Activated CD8-positive, alpha-beta memory T cell treated with anti-CD3 and anti-CD28 coated beads for 4 hours (primary cell): ENCODE measurements at regions not wholly inside any gene's neighbourhood (a gene's known extent, or its start where the extent isn't known, plus 50 kb on each side); places are given as distances from the start of the nearest gene placed in this dataset.

Experiments used
- DNase-seq, 2 donors: peaks; one replicate each; pipeline ENCODE4 v3.0.0-alpha.2; 2020; ENCODE audit warnings: low read depth in 2 of 2

DNA sequence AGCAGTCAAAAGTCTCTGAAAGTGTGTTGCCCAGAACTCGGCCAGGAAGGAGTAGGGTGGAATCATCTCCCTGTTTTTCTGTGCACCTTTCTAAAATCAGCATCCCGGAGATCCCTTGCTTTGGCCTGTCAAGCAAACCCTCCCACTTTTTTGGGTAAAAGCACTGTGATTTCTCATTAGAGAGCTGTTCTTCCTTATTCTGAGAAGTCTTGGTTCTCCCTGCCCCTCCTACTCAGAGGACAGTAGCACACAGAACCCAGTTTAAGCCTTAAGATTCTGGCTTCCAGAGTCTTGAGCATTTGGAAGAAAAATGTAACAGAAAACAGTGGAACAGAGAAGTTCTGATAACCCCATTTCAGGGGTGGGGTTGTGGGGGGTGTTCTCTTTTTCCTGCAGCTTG, 52.6 kb upstream of the KATNAL1 start:
- DNase-seq = no peak

DNA sequence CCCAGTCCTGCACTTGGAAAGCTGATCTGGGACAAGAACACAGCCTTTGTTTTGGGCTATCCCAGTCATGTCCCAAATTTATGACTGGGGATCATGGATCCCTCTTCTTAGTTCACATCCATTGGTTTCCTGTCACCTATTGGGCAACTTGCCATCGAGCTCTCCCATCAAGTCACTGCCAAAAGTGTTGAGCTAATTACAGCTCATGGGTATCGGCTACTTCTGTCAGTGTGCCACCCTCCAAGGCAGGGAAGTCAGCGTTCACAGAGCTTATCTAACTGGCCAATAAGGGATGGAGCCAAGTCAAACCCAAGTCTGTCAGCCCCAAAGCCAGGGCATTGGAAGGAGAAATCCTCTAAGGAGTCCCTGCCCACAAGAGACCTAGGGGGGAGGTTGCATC, 53.2 kb upstream of the KATNAL1 start:
- no peak for DNase-seq

DNA sequence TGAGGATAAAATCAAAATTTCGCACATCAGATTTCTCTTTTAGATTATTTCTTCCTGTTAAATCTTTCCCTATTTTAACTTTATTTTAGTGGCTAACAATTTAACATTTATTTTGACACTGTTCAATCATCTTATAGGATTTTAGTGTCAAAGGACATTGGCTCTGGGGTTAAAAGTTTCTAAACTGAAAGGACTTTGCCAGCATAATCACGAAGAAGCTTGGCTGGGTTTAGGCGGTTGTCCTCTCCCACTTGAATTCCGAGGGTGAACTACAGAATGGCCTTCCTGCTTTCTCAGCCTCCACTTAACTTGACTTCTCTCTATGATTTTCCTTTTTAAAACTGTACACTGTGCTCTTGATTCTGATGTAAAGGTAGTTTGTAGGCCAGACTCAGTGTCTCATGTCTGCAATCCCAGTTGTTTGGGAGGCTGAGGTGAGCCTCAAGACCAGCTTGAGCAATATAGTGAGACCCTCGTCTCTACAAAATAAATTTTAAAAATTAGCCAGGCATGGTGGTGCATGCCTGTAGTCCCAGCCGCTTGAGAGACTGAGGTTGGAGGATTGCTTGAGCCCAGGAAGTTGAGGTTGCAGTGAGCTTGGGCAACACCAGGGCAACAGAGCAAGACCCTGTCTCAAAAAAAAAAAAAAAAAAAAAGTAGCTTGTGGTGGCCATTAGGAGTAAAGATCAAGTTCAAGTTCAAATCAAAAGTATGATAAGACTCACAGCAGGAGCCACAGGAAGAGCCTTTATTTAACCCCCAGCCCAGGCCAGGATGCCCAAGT, 54.8 kb upstream of the KATNAL1 start:
- no peak for DNase-seq

DNA sequence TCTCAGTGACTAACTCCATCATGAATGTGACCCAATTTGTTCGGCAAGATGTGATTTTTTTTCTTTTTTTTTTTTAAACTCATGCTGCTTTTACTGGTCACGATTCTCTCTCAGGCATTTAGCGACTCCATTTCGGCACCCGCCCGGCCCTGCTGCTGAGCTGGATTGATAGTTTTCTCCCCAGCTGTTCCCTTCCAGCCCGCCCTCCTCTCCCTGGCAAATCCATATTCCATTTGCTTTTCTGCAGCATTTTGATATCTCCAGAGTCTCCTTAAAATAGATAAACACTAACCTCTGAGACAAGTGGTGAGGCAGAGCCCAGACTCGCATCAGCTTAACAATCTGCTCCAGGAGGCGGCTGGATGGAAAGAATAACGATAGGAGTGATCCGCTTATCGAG, 55.5 kb upstream of the KATNAL1 start:
- DNase-seq = no peak

DNA sequence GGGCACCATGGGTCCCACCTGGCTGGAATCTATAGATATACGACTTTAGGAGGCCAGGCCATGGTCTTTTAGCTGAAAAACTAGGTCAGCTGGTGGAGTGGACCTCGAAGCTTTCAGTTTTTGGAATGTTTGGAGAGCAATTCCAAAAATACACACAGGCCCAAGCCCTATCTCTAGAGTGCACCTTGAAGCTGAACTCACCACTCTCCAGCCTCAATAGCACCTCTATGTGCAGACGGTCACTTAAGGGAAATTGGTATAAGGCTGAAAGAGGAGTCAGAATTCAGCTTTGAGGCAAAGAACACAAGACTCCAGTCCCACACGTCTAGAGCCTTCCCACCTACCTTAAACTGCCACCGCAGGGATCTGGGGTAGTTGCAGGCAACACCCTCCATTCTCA, 56.4 kb upstream of the KATNAL1 start:
- DNase-seq = no peak

DNA sequence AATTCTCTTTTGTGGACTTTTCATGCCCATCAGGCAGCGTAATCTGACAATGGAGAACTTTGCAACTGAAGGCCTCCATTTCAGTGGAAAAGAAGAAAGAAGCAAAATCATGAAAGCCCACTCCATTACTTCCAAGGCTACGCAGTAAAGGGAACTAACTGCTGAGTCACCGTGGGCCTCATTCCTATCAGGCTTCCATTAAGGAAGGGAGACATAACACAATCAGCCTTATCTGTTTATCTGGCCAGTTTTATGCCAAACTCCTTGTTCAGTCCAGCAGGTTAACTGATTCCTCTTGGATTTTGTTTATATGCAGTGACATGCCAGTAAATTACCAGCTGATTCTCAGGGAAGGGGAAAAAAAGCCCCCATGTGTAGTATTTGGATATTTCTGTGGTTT, 56.8 kb upstream of the KATNAL1 start:
- DNase-seq = no peak

DNA sequence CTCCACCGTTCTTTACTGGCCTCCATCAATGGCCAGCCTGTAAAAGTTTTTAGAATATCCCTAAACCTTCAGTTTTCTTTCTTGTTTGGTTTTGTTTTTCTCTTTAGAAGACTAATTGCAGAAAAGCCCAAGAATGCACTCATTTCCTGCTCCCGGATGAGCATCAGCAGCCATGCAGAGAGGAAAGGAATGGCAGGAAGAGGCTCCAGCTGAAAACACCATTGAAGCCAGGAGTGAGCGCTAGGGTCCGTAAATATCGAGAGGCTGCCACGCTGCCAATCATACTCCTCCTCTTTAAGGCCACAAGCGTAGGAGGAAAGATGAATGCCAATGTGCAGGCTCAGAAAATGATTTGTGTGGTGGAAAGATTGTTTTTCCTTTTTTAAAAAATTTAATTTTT, 57.4 kb upstream of the UBE2L5 start:
- no peak for DNase-seq

DNA sequence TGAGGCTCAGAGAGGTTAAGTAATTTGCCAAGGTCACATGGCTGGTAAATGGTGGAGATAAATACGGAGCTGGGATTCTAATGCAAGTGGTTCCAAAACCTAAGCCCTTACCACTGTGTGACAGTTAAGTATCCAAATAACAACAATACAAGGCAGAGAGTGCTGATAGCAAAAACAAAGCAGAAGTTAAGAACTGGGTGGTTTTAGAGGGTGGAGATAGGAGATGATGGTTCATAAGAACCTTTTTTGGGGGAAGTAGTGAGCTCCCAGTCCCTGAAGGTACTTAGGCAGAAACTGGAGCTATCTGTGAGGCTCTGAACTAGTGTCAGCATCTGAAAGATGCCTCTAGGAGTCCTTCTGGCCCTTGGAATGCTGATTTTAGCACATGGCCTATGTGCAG, 56.2 kb upstream of the UBE2L5 start:
- DNase-seq = no peak

DNA sequence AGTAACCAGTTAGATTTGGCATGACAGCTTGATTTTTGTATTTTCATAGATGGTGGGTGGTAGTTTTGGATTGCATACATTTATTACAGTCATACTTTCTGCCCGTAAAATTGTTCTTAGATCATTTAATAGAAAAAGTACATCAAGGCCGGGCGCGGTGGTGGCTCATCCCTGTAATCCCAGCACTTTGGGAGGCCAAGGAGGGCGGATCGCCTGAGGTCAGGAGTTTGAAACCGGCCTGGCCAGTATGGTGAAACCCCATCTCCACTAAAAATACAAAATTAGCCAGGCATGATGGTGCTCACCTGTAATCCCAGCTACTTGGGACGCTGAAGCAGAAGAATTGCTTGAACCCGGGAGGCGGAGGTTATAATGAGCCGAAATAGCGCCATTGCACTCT, 55.0 kb upstream of the UBE2L5 start:
- DNase-seq = no peak

DNA sequence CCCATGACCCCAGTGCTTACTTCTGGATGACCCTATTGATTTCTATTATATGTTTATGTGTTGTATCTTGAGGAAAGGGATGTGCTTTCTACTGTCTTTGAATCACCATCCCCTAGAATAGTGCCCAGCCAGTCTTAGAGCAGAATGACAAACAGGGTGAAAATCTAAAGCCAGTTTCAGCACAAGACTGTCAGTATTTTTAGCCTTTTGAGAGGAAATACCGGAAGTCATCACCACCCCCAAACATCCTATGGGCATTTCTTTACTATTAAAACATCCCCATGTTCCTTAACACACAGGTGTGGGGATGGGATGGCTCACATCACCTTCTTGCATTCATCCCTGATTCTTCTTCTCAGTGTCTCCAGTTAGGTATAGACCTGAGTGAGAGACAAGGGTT, 52.1 kb upstream of the UBE2L5 start:
- DNase-seq = no peak

DNA sequence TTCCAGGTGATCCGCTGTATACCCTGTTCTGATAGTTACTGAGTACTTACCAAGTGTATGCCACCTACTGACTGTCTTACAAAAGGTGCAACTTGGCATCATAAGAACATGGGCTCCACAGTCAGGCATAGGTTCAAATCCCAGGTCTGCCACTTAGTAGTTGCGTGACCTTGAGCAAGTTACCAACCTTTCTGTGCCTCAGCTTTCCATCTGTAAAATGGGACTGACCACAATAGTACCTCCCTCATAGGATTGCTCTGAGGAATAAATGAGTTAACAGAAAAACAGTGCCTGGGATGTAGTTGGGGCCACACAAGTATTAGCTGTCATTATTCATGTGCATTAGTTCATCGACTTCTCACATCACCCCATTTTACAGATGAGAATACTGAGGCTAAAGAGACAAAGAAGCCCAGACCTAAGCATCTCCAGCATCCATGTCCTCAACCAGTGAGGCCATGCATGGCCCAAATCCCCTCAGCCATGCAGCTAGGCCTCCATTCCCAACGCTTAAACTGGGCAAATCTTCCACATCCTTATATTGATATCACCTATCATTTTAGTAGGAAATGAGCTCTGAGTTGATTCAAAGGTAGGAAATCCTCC, 51.3 kb upstream of the UBE2L5 start:
- DNase-seq = no peak

DNA sequence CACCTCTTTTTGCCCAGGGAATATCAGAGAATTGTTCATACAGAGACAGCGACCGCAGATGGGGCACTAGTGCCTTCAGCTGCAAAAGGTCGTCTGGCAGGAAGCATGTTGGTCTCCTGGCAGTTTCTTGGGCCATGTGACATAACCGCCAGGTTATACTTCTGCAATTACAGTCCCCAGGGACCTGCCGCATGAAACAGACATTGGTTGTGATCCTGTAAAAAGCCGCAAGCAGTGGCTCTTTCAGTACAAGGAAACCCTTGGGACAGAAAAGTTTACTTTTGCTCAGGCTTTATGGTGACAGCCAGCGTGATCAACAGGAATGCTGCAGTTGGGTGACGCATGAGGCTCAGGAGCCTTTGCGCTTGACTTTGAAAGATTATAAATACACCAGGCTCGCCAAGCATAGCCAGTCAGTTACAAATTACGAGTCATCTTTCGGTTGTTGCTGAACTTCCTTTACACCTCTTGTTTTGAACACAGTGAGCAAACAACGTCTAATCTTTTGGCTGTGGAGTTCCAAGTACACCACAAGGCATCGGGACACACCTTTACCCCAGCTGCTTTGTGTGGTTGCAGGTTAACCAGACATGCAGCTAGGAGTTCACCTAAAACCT, 50.5 kb upstream of the UBE2L5 start:
- DNase-seq = peak in 1 of 2 donors; percentile 25
